Neural progenitor cell (in vitro differentiated cells): ENCODE measurements at regions not wholly inside any gene's neighbourhood (a gene's known extent, or its start where the extent isn't known, plus 50 kb on each side); places are given as distances from the start of the nearest gene placed in this dataset.

Experiments used
- EZH2phosphoT487 ChIP-seq: fragments of 200-600 bp; sonication (generic); IDR thresholded peaks from 2 replicates; pipeline ENCODE4 v1.6.1; 2017; ENCODE audit warnings: antibody characterized with exemption
- TF ChIP-seq, protein P1 (sequence below): fragments of 200-600 bp; sonication (generic); IDR thresholded peaks from 2 replicates; pipeline ENCODE4 v1.5.1; 2017; ENCODE audit warnings: antibody characterized with exemption, mild to moderate bottlenecking

DNA sequence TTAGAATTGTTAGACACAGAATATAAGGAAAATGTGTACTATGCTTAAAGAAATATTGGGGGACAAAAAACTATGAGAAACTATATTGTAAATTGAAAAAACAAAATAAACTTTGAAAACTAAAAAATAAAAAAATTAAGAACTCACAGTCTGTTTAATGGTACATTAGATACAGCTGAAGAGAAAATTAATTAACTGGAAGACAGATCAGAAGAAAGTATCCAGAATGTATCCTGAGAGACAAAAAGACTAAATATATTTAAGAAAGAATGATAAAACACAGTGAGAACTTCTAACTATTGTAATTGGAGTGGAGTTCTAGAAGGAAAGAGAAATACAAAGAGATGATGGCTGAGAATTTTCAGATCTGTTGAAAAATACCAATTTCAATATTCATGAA, 57.6 kb upstream of the SH3PXD2B start:
- TF ChIP-seq, protein P1, sequence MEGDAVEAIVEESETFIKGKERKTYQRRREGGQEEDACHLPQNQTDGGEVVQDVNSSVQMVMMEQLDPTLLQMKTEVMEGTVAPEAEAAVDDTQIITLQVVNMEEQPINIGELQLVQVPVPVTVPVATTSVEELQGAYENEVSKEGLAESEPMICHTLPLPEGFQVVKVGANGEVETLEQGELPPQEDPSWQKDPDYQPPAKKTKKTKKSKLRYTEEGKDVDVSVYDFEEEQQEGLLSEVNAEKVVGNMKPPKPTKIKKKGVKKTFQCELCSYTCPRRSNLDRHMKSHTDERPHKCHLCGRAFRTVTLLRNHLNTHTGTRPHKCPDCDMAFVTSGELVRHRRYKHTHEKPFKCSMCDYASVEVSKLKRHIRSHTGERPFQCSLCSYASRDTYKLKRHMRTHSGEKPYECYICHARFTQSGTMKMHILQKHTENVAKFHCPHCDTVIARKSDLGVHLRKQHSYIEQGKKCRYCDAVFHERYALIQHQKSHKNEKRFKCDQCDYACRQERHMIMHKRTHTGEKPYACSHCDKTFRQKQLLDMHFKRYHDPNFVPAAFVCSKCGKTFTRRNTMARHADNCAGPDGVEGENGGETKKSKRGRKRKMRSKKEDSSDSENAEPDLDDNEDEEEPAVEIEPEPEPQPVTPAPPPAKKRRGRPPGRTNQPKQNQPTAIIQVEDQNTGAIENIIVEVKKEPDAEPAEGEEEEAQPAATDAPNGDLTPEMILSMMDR, result no peak
- TF ChIP-seq EZH2phosphoT487, result no peak
